GM23248 (cell line): ENCODE measurements at regions not wholly inside any gene's neighbourhood (a gene's known extent, or its start where the extent isn't known, plus 50 kb on each side); places are given as distances from the start of the nearest gene placed in this dataset.

ENCODE experiments used
- EZH2 ChIP-seq: fragments of 200-600 bp; sonication (generic); IDR thresholded peaks from 2 replicates; pipeline ENCODE4 v1.6.1; 2018; ENCODE audit warnings: antibody characterized with exemption, mild to moderate bottlenecking; ENCODE audit not compliant: insufficient read depth, poor library complexity, severe bottlenecking
- EZH2phosphoT487 ChIP-seq: fragments of 200-600 bp; sonication (generic); IDR thresholded peaks from 2 replicates; pipeline ENCODE4 v1.6.1; 2018; ENCODE audit warnings: antibody characterized with exemption, moderate library complexity, mild to moderate bottlenecking, low read depth; ENCODE audit not compliant: insufficient read depth

GRCh38 chr13:70792121-70792520, 683.9 kb upstream of the KLHL1 start:
- no peak for TF ChIP-seq EZH2phosphoT487
- TF ChIP-seq EZH2: no peak
